Daoy (cell line): ENCODE measurements at regions not wholly inside any gene's neighbourhood (a gene's known extent, or its start where the extent isn't known, plus 50 kb on each side); places are given as distances from the start of the nearest gene placed in this dataset.
"Not testable (repeated sequence)": the region's sequence is repeated elsewhere in the genome, so short reads cannot be mapped to it uniquely, and the experiment has no call there.

Source experiments
- DNase-seq: peaks from one replicate; pipeline ENCODE4 v3.0.0-alpha.2; 2015; ENCODE audit warnings: low read depth

DNA sequence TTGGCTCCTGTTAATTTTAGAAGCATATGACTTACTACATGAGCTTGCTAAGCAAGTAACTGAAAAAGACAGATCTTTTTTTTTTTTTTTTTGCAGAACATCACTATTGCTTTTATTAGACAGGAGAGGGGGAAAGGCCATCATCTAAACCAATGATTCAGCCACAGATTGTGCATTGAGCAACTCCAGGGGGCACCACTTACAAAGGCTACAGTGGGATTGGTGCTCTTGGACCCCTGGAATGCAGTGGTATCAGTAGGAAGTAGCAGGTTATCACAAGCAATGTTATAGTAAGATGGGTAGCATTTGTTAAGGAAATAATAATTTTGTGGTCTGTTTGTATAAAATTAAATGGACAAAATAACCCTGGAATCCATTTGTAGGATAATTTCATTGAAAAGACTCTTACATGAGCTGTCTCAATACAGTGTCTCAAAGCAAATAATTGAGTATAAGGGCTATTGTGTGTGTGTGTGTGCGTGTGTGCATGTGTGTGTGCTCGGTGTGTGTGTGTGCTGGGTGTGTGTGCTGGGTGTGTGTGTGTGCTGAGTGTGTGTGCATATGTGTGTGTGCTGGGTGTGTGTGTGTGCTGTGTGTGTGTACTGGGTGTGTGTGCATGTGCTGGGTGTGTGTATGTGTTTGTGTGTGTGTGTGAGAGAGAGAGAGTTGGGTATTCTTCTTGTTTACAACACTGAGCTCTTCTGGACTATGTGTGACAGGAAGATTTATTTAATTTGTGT, 296.3 kb downstream of the PCDH7 start:
- DNase-seq = no peak

DNA sequence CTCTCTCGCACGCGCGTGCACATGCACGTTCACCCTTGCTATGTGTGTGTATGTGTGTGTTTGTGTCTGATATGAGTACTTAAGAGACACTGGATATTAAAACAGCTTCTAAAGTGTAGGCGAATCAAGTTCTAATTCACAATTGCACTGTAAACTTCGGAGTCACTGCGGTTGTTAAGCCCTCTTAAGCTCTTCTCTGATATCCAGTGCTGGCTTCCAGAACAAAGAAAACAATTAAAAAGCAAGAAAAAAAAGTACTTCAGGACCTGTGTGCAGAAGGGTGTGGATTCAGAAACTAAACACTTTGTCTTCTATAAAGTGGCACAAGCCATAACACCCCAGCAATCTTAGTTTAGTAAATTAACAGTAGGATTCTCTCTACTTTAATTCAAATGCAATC, 300.2 kb downstream of the PCDH7 start:
- no peak for DNase-seq

DNA sequence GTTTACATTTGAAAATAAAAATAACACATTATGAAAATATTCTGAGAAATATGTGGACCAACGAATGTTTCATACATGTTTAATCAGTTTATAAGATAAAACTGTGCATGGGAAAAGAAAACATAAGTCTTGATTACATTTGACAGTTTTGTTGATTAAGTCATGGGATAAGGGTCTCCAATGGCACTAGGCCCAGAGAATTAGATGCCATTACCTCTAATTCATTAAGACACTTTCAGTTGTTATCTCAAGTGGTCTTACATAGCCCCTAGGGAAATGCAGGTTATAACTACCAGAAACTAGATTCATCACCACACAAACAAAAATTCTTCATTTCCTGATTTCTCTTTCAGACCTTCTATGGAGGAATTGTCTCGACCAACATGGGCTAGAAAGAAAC, 300.8 kb downstream of the PCDH7 start:
- DNase-seq = no peak

DNA sequence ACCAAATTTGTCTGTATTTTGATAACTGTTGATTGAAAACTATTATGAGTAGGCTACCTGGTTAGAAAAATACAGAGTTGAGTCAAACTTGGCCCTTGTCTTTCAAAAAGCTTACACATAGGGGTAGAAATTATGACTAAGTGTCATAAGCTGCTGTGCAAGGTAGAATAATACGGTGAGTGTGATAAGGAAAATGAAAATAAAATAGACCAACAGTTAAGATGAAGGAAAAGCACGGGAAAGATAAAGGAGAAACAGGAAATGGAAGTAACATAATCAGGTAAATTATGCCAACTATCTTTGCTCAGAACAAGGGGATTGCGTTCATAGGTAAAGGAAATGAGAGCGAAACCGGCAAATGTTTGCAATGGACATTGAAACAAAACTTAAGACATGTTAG, 302.5 kb downstream of the PCDH7 start:
- no peak for DNase-seq

DNA sequence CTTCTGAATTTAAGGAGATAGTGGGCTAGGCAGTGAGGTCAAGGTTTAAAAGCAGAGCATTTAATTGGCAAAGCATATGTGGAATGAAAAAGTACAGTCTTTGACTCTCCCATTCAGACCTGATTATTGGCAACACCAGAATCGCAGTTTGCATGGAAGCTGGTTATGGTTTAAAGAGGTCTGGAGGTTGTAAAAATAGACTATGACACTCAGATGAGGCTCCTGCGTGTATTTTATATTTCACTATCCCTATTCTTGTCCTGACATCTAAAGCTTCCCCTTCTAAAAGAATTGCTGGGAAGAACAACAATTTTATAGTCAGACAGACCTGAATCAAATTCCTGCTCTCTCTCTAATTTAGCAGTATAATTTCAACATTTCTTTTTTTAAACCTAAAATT, 302.9 kb downstream of the PCDH7 start:
- DNase-seq = no peak

DNA sequence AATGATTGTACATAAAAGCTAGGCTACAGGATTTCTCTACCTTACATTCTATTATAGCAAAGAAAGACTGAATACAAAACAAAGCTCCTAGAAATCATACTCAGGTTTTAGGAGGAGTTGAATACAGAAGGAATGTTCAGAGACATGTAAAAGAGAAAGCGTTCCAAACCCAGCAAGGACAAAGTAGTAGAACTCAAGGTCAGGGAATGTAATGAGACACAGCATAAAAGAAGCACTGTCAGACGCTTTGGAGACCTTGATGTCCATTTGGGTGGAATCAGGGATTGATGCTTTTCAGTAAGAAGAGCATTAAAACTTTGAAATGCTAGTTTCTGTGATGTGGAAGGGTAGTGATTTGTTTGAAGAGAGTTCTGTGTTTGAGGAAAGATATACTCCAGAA, 303.6 kb downstream of the PCDH7 start:
- no peak for DNase-seq

DNA sequence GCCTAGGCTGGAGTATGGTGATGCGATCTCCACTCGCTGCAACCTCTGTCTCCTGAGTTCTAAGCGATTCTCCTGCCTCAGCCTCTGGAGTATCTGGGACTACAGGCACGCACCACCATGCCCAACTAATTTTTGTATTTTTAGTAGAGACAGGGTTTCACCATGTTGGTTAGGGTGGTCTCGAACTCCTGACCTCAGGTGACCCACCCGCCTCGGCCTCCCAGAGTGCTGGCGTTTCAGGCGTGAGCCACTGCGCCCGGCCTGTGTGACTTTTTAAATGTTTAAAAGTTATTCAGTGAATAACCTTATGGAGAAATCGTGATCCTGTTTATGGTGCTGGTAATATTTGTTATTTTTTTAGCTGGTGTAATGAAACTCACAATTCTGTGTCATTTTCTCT, 304.6 kb downstream of the PCDH7 start:
- DNase-seq = not testable (repeated sequence)

DNA sequence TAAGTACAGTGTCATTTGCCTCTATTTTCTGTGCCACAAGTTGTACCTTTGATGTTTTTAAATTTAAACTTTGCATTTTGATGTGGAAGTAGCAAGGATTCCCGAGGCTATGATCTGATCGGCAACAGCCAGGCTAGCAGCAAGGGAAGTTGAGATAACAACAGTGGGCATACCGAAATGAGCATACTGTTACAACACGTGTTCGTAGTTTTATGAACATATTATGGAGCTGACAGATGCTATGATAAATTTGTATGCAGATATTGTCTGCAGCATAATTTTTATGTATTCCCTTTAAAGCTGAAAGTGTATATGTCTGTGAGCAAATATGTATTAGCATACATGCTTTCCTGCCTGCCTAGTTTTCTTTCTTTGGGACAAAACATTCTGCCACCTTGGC, 306.1 kb downstream of the PCDH7 start:
- no peak for DNase-seq

DNA sequence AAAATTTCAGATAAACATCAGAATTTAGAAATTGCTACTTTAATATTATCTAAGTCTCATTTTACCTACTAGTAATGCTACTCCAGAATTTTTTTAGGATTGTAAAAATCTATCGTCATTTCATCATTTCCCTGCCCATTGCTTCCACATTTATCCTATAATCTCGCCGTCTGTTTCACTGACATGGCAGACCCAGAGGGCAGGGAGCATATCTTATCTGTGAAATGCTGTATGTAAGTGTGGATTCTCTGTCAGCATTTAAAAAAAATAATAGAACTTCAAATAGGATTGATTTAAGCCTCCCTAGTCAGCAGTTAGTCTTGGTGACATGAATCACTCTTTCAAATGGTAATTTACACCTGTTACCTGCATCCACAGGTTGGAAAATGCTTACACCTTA, 314.4 kb downstream of the PCDH7 start:
- no peak for DNase-seq

DNA sequence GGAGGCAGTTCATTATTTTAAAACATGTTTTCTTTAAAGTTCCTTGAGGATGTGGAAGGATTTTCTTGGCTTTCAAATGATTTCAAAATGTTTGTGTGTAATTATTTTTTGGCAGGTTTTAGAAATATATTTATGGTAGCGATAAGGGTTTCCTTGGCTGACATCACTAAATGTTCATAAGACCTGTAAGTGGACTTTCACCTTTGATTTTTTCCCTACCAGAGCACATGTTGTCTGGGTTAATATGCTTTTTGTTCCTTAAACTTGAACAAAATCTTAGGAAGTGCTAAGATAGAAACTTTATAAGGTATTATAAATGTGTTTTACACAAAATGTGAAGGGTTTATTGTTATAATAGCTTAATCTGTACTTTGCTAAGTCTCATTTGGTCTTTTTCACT, 315.6 kb downstream of the PCDH7 start:
- DNase-seq = no peak

DNA sequence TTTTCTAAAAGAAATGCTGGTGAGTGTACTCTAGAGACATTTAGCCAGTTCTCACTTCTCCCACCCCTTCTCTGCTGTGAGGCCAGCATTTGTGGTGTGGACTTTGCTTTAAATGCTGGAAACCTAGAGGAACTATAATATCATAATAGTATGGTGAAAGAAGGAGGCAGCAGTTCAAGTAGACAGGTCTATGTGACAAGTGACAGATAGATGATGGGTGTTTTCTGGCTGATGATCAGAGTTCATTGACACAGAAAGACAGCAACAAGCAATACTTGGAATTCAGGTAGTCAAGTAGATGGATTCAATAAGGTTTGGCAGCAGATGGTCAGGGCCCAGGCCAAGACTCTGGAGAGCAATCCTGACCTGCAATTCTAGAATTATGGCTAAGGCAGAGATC, 317.5 kb downstream of the PCDH7 start:
- DNase-seq = no peak

DNA sequence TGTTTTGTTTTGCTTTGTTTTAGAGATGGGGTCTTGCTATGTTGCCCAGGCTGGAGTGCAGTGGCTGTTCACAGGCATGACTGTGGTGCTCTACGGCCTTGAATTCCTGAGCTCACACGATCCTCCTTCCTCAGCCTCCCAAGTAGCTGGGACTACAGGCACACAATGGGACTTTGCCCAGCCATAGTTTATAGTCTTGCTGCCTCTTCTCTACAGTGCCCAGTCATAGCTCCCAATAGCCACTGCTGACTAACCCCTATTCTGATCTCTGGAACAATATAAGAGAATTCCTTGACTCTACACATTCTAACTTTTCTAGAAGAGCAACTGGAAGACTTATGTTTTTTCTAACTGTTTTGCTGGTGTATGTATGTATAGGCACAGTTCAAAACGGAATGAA, 319.2 kb downstream of the PCDH7 start:
- DNase-seq = no peak

DNA sequence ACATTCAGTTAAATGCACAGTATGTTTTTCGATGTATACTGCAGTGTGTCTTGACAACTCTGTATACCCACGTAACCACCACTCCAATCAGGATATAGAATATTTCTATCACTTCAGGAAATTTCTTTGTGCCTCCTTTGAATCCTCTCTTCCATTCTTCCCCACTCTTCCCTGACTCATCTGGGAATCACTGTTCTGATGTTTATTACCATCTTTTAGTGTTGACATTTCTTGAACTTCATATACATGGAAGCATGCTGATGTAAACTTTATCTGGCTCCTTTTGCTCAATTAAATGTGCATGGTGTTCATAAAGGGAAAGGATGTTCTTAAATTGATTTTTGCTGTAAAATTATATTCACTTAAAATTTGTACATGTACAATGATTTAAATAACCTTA, 319.9 kb downstream of the PCDH7 start:
- DNase-seq = no peak

DNA sequence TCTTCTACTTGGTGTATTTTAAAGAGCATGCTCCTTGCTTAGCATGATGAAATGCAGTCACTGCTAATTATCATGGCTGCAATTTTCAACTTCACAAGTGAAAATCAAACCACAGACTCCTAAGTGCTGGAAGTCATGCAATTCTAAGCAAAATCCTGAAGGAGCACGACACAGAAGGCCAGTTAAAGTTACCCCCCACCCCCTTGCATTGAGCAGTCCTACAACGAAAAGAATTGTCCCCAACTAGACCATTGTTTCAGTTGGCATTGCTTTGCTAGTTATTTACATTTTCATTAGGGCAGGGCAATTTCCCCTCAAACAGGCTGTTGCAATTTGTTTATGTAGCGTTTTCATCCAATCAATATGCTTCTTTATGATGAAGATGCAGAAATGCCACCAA, 321.2 kb downstream of the PCDH7 start:
- no peak for DNase-seq

DNA sequence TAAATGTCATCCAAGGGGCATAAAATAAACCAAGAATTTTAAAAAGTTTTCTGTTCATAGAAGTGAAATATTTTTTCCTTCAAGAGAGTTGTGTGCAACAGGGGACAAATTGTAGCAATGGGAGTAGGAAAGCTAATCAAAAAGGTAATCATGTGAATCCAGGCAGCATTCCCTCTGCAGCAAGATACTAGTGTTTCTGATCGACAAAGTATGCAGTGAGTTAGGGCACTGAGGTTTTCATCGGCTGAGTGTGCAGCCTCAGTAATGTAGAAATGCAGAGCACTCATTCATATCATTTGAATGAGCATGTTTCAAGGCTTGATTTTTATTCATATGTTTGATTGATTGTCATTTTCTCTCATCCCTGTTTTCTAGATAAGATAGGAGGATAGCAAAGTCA, 321.7 kb downstream of the PCDH7 start:
- DNase-seq = no peak

DNA sequence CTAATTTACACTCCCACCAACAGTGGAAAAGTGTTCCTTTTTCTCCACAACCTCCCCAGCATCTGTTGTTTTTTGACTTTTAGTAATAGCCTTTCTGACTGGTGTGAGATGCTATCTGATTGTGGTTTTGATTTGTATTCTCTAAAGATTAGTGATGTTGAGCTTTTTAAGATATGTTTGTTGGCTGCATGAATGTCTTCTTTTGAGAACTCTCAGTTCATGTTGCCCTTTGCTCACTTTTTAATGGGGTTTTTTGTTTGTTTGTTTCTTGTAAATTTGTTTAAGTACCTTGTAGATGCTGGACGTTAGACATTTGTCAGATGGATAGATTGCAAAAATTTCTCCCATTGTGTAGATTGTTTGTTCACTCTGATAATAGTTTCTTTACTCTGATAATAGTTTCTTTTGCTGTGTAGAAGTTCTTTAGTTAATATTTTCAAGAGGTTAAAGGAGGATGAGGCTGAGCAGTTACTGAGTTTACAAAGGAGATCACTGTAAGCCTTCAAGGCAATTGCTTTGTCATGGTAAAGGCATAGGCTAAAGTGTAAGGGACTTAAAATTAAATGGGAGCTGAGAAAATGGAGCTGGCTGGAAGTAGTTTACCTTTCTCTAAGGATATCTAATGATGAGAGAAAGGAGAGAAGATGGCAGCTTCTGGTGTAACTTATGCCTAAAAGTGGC, 323.4 kb downstream of the PCDH7 start:
- DNase-seq = no peak

DNA sequence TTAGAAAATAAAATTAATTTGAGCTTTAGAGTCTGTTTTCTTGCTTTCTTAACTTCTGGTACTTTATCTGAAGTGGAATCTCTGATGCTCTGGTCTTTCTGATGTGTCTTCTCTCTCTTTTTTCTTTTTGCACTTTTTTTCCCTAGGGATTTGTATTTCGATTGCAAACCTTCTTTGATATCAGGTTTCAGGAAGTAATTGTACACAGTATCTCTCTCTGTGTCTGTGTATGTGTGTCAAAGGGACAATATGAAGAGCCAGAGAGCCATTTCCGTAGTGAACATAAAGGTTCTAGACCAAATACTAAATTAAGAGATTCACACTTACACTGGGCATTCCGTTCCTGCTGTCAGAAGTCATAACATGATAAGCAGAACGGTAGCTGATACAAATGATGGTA, 325.0 kb downstream of the PCDH7 start:
- DNase-seq = no peak

DNA sequence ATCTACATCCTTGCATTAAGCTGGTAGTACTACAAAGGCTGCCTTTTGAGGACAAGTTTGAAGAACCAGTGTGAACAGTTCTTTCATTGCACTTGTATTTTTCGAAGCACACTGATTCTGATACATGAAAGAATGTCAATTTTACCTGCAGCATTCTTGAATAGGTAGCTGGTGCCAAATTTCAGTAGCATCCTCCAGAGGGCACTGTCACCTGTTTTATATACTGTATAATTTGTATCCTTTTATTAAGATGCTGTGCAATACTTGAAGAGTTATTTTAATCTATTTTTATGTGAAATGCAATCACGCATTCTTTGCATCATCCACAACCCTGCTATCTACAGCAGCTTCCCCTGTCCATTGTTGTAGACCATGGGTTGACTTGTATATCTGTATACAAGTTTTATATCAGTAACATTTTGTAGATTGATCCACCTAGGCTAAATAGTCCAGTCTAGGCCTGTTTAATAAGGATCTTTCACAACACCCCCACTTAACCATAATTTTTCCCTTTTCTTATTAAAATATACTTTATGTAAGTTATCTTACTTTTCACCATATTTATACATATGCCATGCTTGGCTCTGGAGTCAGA, 325.7 kb downstream of the PCDH7 start:
- no peak for DNase-seq

DNA sequence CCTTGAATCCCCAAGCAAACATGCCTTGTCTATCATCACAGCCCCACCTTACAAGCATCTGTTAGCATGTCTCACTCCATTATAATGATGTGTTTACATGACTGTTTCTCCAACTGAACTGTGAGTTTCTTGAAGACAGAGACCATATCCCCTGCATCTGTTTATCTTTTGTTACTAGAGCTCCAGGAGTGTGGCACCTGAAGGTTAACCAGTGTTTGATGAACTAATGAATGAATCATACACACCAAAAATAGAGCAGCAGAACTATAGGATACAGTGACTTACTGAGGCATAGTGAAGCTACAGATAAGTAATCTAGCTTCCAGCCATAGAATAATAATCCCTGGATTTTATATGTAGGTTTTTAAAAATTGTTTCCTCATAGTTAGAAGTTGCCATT, 331.0 kb downstream of the PCDH7 start:
- DNase-seq = no peak

DNA sequence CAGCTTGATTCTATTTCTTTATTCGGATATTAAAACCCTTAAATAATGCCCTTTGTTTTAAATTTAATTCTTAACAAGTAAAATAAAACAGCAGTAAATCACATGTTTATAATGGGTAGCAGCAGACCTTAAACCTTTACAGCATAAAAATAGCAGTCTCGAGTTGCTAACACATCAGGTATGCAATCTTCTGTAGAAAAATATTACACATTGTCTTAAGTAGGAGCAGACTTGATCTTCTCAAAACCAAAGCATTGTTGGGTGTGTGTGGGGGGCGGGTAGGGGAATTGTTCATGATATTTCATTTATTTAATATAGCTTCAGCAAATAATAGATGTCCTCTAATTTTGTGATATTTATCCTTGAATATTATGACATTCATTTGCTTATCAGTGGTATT, 331.4 kb downstream of the PCDH7 start:
- no peak for DNase-seq

DNA sequence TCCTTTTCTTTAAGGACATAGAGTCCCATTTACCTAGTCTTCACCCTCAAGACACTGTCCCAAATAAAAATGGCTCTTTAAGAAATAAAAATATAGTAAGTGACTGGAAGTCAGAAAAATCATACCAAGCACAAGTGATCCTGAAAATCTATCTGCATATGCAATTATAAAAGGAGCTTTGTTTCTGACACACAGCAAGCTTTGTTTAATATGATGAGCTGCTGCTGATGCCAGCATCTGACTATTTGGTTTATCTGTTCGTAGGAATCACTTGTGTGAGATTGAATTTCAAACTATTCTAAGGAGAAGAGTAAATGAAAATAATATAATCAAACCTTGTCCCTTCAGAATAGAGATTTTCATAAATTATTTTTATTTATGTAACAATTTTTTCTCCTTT, 332.4 kb downstream of the PCDH7 start:
- DNase-seq = no peak

DNA sequence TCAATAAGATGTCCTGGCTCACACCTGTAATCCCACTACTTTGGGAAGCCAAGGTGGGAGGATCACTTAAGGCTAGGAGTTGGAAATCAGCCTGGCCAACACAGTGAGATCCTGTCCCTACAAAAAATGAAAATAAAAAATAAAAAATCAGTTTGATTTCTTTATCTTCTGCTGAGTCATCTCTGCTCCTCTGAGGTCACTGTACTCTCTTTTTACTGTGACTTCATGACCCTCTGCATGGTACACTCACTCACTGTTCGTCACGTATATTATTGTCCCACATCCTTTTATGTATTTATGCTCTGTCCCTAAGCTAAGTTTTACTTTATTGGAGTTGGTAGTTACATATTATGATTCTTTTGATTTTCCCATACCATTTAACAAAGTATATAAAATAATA, 333.3 kb downstream of the PCDH7 start:
- DNase-seq = no peak

DNA sequence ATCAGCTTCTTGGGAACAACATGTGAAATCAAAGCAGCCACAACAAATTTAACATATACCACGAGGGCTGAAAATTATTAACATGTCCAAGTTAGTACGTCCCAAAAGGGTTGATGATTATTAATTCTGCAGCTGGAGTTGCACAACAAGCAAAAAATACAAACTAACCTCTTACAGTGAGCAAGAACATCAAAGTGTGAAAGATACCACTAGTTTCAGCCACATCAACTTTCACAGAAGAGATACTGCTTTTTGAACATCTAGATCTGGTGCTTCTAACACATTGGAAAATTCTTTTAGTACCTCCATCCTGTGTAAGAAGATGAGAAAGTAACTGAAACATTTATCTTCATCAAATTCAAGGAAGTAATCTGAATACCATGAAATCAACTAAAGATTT, 334.1 kb downstream of the PCDH7 start:
- DNase-seq = no peak

DNA sequence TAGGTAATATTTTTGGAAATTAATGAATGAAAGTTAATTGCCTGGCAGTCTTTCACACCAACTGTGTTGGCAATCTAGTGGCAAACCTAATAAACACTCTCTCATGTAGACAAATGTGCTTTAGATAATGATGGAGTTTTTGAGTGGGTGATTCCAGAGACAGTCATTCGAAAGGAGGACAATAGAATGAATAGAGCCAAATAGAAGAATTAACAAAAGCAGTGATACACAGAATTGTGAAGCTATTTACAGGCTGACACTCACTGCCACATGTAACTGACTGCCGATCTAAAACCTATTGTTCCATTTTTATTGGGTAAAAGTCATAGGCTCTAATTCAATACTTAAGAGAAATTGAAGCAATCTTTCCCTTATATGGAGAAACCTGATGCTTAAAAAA, 338.5 kb downstream of the PCDH7 start:
- no peak for DNase-seq
